ENCODE measurements at regions not wholly inside any gene's neighbourhood (a gene's known extent, or its start where the extent isn't known, plus 50 kb on each side); places are given as distances from the start of the nearest gene placed in this dataset.

DNA sequence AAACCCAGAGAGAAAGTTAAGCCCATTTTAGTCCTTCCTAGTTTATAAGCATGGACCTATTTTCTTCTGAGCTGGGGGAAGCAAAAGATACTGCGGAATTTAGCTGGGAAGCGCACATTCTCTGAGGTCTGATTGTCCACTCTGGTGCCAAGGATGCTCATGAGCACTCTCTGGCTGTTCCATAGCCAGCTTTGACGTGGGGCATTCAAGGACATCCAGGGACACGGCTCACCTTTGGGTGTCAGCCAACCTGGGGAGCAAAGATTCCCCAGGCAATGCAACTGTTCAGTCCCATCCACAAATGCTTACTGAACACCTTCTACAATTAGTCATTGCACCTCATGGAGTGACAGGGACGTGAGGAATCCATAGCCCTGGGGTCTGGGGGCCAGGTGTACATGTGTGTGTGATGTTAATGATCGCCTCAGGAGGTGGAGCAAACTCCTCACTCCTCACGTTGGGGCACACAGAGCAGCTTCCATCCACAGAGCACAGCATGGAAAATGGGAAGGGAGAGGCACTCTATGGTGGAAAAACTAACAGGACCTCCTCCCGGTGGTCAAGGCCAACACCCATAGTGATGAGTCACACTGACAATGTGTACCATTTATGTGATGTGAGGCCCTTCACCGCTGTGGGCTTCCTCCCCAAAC lies 67.5 kb upstream of the IGFBP3 start:
- TF ChIP-seq, protein P1, sequence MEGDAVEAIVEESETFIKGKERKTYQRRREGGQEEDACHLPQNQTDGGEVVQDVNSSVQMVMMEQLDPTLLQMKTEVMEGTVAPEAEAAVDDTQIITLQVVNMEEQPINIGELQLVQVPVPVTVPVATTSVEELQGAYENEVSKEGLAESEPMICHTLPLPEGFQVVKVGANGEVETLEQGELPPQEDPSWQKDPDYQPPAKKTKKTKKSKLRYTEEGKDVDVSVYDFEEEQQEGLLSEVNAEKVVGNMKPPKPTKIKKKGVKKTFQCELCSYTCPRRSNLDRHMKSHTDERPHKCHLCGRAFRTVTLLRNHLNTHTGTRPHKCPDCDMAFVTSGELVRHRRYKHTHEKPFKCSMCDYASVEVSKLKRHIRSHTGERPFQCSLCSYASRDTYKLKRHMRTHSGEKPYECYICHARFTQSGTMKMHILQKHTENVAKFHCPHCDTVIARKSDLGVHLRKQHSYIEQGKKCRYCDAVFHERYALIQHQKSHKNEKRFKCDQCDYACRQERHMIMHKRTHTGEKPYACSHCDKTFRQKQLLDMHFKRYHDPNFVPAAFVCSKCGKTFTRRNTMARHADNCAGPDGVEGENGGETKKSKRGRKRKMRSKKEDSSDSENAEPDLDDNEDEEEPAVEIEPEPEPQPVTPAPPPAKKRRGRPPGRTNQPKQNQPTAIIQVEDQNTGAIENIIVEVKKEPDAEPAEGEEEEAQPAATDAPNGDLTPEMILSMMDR (IDR thresholded peaks at IDR 0.05; ENCODE audit: insufficient read depth, low read depth, low read length), result no peak
- TF ChIP-seq EZH2 (IDR thresholded peaks at IDR 0.05; ENCODE audit: insufficient read depth, low read length), result no peak
